Aorta (tissue), 5 donors: ENCODE measurements at regions not wholly inside any gene's neighbourhood (a gene's known extent, or its start where the extent isn't known, plus 50 kb on each side); places are given as distances from the start of the nearest gene placed in this dataset.
"Not testable (repeated sequence)": the region's sequence is repeated elsewhere in the genome, so short reads cannot be mapped to it uniquely, and the experiment has no call there.

Experiments
- ATAC-seq: fragments of 200-7000 bp; cut with Tn5 transposase; one replicate; pipeline ENCODE4 v1.9.1; 2022; ENCODE audit warnings: moderate library complexity; ENCODE audit not compliant: low FRiP score
- DNase-seq, 2 donors: peaks; one replicate each; pipeline ENCODE4 v3.0.0-alpha.2; 2020
- H3K27ac ChIP-seq, 2 donors: one replicate each; pipeline ENCODE4 v1.5.1; 2013; ENCODE audit warnings: low read length in 2 of 2, mild to moderate bottlenecking in 2 of 2, moderate library complexity in 2 of 2, control low read depth in 1 of 2, inconsistent platforms in 1 of 2, low read depth in 1 of 2
- H3K27me3 ChIP-seq, 2 donors: one replicate each; pipeline ENCODE4 v1.6.1; 2013; ENCODE audit warnings: control low read depth in 1 of 2, low read length in 1 of 2, mild to moderate bottlenecking in 1 of 2, moderate library complexity in 1 of 2; ENCODE audit not compliant: insufficient read depth in 2 of 2, control insufficient read depth in 1 of 2
- H3K36me3 ChIP-seq, 2 donors: one replicate each; pipeline ENCODE4 v1.6.1; 2013; ENCODE audit warnings: control low read depth in 1 of 2, low read length in 1 of 2, mild to moderate bottlenecking in 1 of 2; ENCODE audit not compliant: insufficient read depth in 2 of 2, control insufficient read depth in 1 of 2
- H3K4me1 ChIP-seq, 2 donors: one replicate each; pipeline ENCODE4 v1.6.1; 2013; ENCODE audit warnings: low read length in 2 of 2, control low read depth in 1 of 2, mild to moderate bottlenecking in 1 of 2, moderate library complexity in 1 of 2; ENCODE audit not compliant: insufficient read depth in 2 of 2, control insufficient read depth in 1 of 2
- H3K4me3 ChIP-seq, 2 donors: one replicate each; pipeline ENCODE4 v1.5.1; 2013; ENCODE audit warnings: low read length in 2 of 2, control low read depth in 1 of 2, mild to moderate bottlenecking in 1 of 2
- H3K9me3 ChIP-seq: one replicate; pipeline ENCODE4 v1.6.1; 2013; ENCODE audit warnings: mild to moderate bottlenecking, low read length; ENCODE audit not compliant: control insufficient read depth
- WGBS, 2 donors: extraction: QIAGEN DNeasy Blood & Tissue Kit; methylation state at CpG; one replicate each; pipeline ENCODE4 v1.1.7; 2013; 5-methylcytosine and 5-hydroxymethylcytosine counted together
- intact Hi-C, 2 donors: fragments of 100-400 bp; cut with DNase I; formaldehyde crosslinking; loops; one replicate each; pipeline versions ENCODE4 v1.14.2 to v1.15.0; 2022
- donor health status: healthy with polysubstance abuse.
- donor health status: Bipolar disorder and iron deficiency.
- donor health status: DM: no; HTN: no; CAD: no.
- donor health status: DM: no; HTN: no; CAD: no.
- donor health status: DM: yes; HTN: yes; CAD: no.

DNA sequence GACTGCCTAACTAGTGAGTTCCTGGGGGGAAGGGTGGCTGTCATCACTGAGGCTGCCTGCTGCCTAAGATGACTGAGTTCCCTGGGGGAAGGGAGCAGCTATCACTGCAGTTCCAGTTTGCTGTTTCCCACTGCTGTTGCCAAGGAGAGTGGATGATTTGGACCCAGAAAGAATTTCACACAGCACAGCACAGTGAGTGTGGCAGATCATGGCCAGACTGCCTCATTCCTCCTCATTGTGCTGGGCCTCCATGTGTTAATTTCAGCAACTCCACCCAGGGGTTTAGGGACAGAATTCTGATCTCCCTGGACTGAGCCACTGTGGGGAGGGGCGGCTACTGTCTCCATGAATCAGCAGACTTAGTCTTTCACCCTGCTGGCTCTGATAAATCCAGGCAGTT lies 125.0 kb downstream of the TEX13C start:
- ATAC-seq (no peak), DNase-seq (no peak)
- intact Hi-C loops, result no loop called here
- H3K36me3 ChIP-seq, result no peaks in the 10 kb centered on the region
- H3K27ac ChIP-seq, result no peak overlapping the region
- H3K4me3 ChIP-seq, result no peak overlapping the region
- no peaks in the 10 kb centered on the region for H3K27me3 ChIP-seq
- 62 to 86% methylated on average over 1 of the region's 1 CpG for WGBS, 2 donors
- no peaks in the 10 kb centered on the region for H3K9me3 ChIP-seq
- no peaks in the 10 kb centered on the region for H3K4me1 ChIP-seq

DNA sequence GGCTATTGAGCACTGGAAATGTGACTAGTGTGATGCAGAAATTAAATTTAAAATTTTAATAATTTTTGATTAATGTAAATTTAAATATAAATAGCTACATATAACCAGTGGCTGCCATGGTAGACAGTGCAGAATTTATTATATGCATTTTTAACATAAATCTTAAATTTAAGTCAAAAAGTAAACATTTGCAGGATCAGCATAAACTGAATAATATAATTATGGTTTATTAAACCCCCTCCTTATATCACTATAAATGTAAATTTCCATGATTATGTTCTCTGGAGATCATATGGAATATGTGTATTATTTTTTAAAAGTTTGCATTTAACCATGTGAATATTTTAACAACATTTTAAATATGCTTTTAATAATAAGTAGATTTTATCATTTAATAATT lies 155.8 kb downstream of the TEX13C start:
- DNase-seq, result no peak
- Histone ChIP-seq H3K9me3 (no peaks in the 10 kb centered on the region), H3K27ac (no peak overlapping the region), H3K27me3 (no peaks in the 10 kb centered on the region), H3K36me3 (no peaks in the 10 kb centered on the region), H3K4me1 (no peaks in the 10 kb centered on the region), H3K4me3 (no peak overlapping the region)
- intact Hi-C loops, result no loop called here
- ATAC-seq, result no peak

DNA sequence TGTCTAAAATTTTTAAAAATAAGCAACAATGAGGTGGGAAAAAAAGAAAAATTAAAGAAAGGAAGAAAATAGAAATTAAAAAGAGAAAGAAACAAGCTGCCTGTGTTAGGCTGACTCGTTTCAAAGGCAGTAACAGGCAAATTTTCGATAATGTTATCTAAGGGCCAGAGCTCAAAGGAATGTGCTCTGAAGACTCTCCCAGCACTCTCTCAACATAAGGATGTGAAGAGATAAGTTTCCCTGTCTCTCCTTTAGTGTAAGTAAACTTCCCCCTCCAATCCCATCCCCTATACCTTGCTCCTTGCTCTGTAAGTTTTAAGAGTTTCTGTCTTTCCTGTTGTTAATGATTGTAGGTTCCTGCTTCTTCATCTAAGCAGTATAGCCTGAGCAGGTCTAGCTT lies 172.8 kb downstream of the TEX13C start:
- DNase-seq (no peak), ATAC-seq (no peak)
- no peak overlapping the region for H3K27ac ChIP-seq
- H3K36me3 ChIP-seq, result no peaks in the 10 kb centered on the region
- WGBS, 2 donors, result 69 to 70% methylated on average over 2 of the region's 2 CpGs
- H3K27me3 ChIP-seq, result no peaks in the 10 kb centered on the region
- no peak overlapping the region for H3K4me3 ChIP-seq
- intact Hi-C loops, result no loop called here
- H3K4me1 ChIP-seq, result no peaks in the 10 kb centered on the region
- no peaks in the 10 kb centered on the region for H3K9me3 ChIP-seq

DNA sequence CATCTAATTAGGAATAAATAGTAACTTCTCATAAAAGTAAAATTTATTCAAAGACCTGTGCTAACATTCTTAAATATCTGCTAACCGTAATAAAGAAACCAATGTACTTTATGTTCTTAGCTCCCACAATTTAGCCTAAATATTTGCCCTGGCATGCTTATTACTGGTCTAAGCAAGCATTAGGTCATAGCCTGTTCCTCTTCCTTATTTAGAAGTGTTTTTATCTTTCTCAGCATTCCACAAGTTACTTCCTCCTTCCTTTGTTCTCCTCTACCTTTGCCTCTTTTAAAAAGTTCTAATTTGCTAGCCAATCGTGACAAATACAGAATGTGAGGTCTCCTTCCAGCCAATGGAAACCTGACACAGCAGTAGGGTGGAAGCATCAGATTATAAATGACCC lies 173.3 kb downstream of the TEX13C start:
- H3K27me3 ChIP-seq, H3K4me1 ChIP-seq, ATAC-seq, DNase-seq, intact Hi-C loops, H3K9me3 ChIP-seq, H3K4me3 ChIP-seq, H3K36me3 ChIP-seq, H3K27ac ChIP-seq: not testable (repeated sequence)
- 42 to 43% methylated on average over 2 of the region's 2 CpGs for WGBS, 2 donors

DNA sequence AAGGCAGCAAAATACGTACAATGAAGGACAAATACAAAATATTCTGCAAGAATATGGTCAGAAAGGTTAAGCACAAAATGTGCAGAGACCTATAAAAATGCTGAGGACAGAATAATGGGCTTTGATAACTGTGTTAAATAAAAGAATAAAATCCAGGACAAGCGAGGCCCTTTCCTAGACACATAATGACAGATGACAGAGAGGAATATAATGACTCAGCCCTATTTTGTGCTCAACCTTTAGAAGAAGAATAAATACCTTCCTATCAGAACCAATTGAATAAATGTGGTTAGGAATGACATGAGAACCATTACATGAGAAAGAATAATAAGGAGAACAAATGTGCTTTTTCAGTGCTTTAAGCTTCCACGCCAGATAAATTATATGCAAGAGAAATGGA lies 178.0 kb downstream of the TEX13C start:
- Histone ChIP-seq H3K4me3 (no peak overlapping the region), H3K9me3 (no peaks in the 10 kb centered on the region), H3K27ac (no peak overlapping the region), H3K36me3 (no peaks in the 10 kb centered on the region), H3K27me3 (no peaks in the 10 kb centered on the region), H3K4me1 (no peaks in the 10 kb centered on the region)
- no peak for DNase-seq
- 38 to 44% methylated on average over 3 of the region's 3 CpGs for WGBS, 2 donors
- no peak for ATAC-seq
- intact Hi-C loops, result no loop called here

DNA sequence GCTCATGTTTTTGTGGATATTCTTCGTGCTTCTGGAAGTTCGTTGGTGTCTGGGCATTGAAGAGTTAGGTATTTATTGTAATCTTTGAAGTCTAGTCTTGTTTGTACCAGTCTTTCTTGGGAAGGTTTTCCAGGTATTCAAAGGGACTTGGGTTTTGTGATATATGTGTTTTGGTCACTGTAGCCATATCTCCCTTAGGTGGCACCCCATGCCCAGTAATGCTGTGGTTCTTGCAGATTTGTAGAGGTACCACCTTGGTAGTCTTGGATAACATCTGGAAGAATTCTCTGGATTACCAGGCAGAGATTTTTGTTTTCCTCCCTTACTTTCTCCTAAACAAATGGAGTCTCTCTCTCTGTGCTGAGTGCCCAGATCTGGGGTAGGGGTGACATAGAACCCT lies 184.1 kb downstream of the TEX13C start:
- intact Hi-C loops, result no loop called here
- no peak overlapping the region for H3K27ac ChIP-seq
- no peaks in the 10 kb centered on the region for H3K9me3 ChIP-seq
- ATAC-seq (no peak), DNase-seq (no peak)
- no peak overlapping the region for H3K4me3 ChIP-seq
- no peaks in the 10 kb centered on the region for H3K36me3 ChIP-seq
- WGBS, 2 donors, result 32 to 66% methylated on average over 2 of the region's 2 CpGs
- no peaks in the 10 kb centered on the region for H3K27me3 ChIP-seq
- H3K4me1 ChIP-seq, result no peaks in the 10 kb centered on the region

DNA sequence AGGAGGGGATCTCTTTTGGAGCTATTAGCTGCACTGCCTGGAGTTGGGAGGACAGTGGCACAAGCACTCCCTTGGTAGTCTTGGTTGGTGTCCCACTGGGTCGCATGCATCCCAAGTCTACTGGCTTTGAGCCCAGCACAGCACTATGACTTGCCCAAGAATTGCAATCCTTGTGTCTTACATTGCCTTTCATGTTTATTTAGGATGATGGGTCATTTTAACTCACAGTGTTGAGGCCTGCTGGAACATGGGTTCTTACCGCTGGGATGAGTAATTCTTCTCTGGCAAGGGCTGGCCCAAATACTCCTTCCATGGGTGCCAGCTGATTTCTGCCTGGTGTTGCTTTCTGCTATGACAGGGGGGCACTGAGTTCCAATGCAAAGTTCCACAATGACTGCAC lies 185.5 kb downstream of the TEX13C start:
- Histone ChIP-seq H3K27ac (no peak overlapping the region), H3K27me3 (no peaks in the 10 kb centered on the region), H3K9me3 (no peaks in the 10 kb centered on the region), H3K4me3 (no peak overlapping the region), H3K4me1 (no peaks in the 10 kb centered on the region), H3K36me3 (no peaks in the 10 kb centered on the region)
- ATAC-seq, result no peak
- intact Hi-C loops, result no loop called here
- WGBS, 2 donors, result 81 to 84% methylated on average over 2 of the region's 2 CpGs
- DNase-seq, result no peak

DNA sequence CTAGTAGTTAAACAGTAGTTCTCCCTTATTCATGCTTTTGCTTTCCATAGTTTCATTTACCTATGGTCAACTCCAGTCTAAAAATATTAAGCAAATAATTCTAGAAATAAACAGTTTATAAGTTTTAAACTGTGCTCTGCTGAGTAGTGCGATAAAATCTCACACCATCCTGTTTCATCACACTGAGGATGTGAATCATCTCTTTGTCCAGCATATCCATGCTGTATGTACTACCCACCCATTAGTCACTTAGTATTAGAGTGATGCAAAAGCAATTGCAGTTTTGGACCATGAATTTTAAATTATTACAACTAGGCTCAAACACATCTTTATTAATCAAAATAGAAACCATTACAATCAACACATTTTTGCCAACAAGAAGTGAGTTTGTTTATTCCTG lies 187.4 kb downstream of the TEX13C start:
- Histone ChIP-seq H3K27ac (no peak overlapping the region), H3K9me3 (no peaks in the 10 kb centered on the region), H3K27me3 (no peaks in the 10 kb centered on the region), H3K36me3 (no peaks in the 10 kb centered on the region), H3K4me1 (no peaks in the 10 kb centered on the region), H3K4me3 (no peak overlapping the region)
- no peak for DNase-seq
- 83 to 94% methylated on average over 1 of the region's 1 CpG for WGBS, 2 donors
- ATAC-seq, result no peak
- intact Hi-C loops, result no loop called here

DNA sequence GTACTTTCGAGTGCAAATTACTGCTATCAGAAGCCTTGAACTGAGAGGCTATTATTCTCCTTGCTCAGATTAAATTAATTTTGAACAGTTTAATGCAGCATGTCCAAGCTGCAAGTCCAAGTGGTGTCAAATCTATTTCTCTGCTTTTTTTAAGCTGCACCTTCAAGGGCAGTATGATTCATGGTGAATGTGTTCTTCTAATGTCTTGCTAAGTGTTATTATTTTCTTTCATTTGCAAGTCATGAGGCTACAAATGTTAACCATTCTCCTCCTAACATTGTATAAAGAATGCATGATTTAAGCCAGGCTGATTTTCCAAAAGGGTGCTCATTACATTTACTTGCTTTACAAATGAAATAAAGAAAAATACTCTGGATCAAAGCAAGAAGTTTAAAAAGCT lies 200.4 kb downstream of the TEX13C start:
- Histone ChIP-seq H3K36me3 (no peaks in the 10 kb centered on the region), H3K27ac (no peak overlapping the region)
- intact Hi-C loops, result no loop called here

More for the DNA sequence above, 200.4 kb downstream of the TEX13C start:
- Histone ChIP-seq H3K4me1 (no peaks in the 10 kb centered on the region), H3K27me3 (no peaks in the 10 kb centered on the region), H3K9me3 (no peaks in the 10 kb centered on the region), H3K4me3 (no peak overlapping the region)
- WGBS, 2 donors, result 52 to 78% methylated on average over 1 of the region's 1 CpG
- no peak for ATAC-seq
- DNase-seq, result no peak
